ENCODE measurements at regions not wholly inside any gene's neighbourhood (a gene's known extent, or its start where the extent isn't known, plus 50 kb on each side); places are given as distances from the start of the nearest gene placed in this dataset.
"Not testable (repeated sequence)": the region's sequence is repeated elsewhere in the genome, so short reads cannot be mapped to it uniquely, and the experiment has no call there.

DNA sequence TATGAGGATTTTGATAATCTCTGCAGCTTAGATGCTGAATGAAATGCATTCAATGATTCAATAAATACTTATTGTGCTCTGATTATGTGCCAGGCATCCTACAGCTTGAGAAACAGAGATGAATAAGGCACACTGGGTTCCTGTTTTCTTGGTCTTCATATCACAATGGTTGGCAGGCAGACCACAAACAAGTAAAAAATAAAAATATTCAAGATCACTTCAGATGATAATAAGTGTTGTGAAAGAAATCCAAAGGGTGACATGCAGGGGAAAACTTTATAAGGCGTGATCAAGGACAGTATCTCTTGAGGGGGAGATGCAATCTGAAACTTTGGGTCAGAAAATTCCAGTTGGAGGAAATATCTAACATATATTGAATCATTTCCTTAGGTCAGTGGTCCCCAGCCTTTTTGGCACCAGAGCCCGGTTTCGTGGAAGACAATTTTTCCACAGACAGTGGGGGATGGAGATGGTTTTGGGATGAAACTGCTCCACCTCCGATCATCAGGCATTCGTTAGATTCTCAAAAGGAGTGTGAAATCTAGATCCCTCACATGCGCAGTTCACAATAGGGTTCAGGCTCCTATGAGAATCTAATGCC, 73.7 kb upstream of the RAP1B start:
- DNase-seq: no peak
- Histone ChIP-seq H3K9me3 (no peaks in the 10 kb centered on the region), H3K36me3 (no peaks in the 10 kb centered on the region), H3K27me3 (no peaks in the 10 kb centered on the region), H3K4me3 (no peak overlapping the region)

DNA sequence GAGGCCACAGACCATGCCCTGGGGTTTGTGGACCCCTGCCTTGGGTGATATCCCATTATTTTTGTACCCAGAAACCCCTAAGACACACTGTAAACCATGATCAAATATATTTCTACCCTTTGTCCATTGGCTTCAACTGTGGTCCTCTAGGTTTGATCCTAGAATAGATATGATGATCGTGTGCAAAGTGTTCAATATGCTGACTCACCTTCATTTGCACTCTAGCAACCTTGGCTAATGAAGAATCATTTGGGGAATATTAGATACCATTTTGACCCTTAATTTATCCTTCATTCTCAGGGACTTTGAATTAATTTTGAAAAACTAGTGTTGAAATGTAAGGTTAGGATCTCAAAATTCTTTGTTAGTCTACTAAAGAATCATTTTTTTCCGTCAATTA, 73.1 kb upstream of the RAP1B start:
- H3K4me3 ChIP-seq: no peak overlapping the region
- H3K9me3 ChIP-seq: no peaks in the 10 kb centered on the region
- H3K36me3 ChIP-seq: no peaks in the 10 kb centered on the region
- no peak for DNase-seq
- no peaks in the 10 kb centered on the region for H3K27me3 ChIP-seq

DNA sequence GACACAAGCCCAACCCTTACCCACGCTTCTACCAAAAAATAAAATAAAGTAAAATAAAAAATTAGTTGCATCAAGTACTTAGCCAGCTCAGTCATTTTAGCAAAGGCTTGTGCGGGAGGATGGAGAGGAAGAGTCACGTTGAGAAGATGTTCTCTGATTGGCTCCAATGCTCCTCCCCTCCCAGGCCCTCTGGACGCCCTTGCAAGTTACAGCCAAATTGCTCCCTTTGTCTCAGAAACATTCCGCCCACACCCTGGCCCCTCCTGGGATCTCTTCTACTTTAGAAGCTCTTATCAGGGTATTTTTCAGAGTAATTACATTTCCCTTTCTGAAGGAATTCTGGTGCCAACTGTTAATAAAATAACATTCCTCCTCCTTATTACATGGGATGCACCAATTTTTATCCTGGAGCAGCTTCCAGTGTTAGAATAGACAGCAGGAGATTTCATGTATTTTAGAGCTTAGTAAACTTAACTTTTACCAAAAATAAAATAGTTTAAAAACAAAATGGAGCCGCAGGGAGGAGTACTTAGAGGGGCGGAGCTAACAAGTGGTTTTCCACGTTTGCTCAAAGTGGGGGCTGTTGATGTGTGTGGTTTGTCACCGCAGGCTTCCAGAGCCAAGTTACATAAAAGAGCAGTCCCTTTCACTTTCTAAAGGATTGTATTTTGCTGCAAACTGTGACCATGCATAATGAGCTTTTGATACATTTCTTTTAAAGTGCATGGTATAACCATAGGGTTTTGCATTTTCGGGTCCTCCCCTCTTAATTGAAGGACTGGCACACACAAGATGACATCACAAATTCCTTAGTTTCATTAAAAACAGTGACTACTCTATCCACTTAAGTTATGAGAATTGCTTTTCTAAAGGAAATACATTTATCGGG, 71.7 kb upstream of the RAP1B start:
- H3K9me3 ChIP-seq: no peaks in the 10 kb centered on the region
- H3K36me3 ChIP-seq: no peaks in the 10 kb centered on the region
- DNase-seq: peak; percentile 36
- H3K27me3 ChIP-seq: no peaks in the 10 kb centered on the region
- H3K4me3 ChIP-seq: peak overlapping the region; percentile 16; the same call in 1 of the 2 replicates

DNA sequence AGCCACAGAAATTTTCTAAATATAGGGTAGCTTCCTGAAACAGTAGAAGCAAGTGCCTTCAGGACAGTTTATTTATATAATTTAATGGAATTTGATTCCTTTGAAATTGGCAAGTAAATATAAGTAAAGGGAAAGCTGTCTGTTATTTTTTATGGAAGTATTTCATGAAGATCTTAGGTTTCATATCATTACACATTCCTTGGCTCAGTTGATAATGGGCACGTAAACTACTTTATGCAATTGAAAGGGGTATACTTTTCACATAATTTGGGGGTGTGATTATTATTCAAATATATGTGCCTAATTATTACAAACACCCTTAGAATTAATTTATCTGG, 71.1 kb upstream of the RAP1B start:
- Histone ChIP-seq H3K36me3 (no peaks in the 10 kb centered on the region), H3K9me3 (no peaks in the 10 kb centered on the region), H3K4me3 (peak overlapping the region; percentile 16; the same call in 1 of the 2 replicates), H3K27me3 (no peaks in the 10 kb centered on the region)
- DNase-seq: no peak

DNA sequence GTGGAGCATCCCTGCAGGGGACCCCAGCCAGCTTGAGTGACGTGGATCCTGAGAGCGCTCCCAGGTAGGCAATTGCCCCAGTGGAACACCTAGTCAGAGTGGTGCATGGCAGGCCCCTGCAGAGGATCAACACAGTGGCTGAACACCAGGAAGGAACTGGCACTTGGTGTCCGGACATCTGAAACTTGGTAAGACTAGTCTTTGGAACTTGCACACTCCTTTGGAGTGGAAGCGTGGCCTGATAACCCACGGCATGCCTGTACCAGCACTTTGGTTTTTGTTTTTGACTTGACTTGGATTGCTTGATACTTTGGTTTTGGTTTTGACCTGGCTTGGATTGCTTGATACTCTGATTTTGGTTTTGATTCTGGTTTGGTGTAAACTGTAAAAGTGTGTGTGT, 69.9 kb upstream of the RAP1B start:
- not testable (repeated sequence) for H3K36me3 ChIP-seq, H3K27me3 ChIP-seq, H3K9me3 ChIP-seq, H3K4me3 ChIP-seq, DNase-seq

DNA sequence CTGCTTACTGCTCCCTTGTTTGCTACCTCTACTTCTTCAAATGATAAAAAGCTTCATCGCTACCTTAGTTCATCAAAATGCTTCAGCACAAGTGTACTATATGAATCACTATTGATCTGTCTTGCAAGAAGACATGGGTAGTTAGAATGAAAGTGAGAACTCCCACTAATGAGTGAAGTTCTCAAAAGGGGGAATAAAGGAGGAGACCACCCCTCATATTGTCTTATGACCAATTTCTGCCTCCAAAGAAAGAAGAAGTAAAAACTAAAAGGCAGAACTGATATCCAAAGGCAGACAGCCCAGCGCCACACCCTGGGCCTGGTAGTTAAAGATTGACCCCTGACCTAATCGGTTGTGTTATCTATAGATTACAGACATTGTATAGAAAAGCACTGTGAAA, 63.4 kb upstream of the RAP1B start:
- H3K9me3 ChIP-seq: peaks cover 15% of the 10 kb centered on the region
- H3K36me3 ChIP-seq, H3K4me3 ChIP-seq, DNase-seq, H3K27me3 ChIP-seq: not testable (repeated sequence)

DNA sequence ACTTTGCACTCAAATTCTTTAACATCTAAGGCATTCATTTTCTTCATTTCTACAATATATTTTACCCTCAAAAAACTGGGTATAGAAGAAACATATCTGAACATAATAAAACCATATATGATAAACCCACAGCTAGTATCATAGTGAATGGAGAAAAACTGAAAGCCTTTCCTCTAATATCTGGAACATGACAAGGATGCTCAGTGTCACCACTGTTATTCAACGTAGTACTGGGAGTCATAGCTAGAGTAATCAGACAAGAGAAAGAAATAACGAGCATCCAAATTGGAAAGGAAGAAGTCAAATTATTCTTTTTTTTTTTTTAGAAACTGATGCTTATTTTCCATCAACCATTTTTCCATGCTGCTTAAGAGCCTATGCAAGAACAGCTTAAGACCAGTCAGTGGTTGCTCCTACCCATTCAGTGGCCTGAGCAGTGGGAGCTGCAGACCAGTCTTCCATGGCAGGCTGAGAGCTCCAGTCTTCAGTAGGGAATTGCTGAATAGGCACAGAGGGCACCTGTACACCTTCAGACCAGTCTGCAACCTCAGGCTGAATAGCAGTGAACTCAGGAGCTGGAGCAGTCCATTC, 58.0 kb upstream of the RAP1B start:
- not testable (repeated sequence) for H3K9me3 ChIP-seq, H3K4me3 ChIP-seq, DNase-seq, H3K36me3 ChIP-seq, H3K27me3 ChIP-seq

DNA sequence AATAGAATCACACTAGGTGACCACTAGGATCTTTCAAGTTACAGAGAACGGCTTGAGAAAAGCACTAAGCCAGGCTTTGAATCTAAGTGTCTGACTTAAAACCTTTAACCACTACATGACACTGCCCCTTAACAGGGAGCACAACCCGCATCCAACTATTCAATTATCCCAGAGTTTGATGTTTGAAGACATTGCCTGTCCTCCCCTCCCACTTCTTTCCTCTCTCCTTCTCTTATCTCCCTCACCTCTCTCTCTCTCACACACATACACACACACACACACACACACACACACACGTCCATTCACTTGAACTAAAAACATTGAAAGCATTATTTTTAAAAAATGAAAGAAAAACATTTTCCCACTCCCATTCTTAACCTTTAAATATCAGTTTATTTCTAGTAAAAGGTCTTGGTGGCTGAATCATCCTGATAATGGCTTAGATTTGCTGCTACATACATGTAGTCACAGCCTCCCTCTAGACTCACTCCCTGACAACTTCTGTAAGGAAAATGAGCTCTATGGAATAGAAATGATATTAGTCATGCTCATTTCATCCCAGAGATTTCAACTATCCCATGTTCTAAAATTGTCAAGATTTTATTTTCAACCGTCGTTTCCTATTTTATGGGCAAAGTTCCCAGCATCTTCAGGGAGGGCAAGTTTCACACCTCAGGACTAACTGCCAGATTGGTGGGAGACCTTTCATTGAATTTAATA, 53.5 kb upstream of the RAP1B start:
- H3K4me3 ChIP-seq: no peak overlapping the region
- H3K36me3 ChIP-seq: no peaks in the 10 kb centered on the region
- no peaks in the 10 kb centered on the region for H3K9me3 ChIP-seq
- no peak for DNase-seq
- H3K27me3 ChIP-seq: peaks cover 2% of the 10 kb centered on the region; the same call in 1 of the 2 replicates

DNA sequence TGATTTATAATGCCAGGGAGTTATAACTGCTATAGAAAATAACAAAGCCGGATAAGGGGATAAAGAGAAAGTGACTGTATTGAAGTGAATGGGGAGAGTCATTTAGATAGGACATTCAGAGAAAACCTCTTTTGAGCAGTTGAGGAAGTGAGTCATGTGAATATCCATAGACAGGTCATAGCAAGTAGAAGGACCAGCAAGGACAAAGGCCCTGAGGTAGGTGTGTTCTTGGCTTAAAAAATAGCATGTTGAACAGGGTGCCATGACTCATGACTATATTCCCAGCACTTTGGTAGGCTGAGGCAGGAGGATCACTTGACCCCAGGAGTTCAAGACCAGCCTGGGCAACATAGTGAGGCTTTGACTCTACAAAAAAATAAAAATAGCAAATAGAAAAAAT, 51.5 kb upstream of the RAP1B start:
- DNase-seq: no peak
- H3K4me3 ChIP-seq: no peak overlapping the region
- H3K9me3 ChIP-seq: no peaks in the 10 kb centered on the region
- H3K27me3 ChIP-seq: no peaks in the 10 kb centered on the region
- no peaks in the 10 kb centered on the region for H3K36me3 ChIP-seq

DNA sequence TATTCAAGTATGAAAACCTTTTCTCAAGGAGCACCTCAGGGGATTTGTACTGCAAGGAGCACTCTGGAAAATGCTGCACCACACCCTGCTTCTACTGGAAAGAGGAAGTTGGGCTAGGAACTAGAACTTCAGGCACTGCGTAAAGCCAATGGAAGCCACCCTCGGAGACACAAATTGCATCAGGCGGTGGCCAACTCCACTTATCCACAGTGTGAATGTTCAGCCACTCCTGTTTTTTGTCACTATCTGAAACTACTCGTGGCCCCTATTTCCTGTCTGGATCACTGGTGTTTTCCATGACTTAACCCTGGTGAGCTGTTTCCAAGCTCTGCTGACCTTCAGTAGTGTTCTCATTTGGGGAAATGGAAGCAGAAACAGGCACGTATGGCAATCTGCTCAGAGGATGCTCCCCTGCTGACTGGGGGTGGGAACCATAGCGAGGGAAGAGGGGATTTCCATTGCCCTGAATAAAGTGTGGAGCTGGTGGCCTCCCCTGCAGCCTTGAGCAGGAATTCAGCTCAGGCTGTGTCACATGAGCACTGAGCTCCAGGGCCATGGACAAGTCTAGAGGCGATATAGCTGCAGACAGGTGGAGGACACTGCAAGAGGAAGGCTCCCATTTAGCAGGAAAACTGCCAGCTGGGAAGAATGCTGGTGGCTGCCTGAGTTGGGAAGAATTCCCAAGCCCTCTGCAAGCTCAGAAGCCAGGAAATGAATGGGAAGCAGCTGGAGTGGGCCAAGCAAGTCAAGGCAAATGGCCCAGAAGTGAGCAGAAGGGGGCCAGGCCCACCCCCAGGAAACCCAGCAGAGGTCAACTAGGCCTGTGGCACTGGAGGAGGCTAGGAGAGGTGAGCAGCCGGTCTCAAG, 50.5 kb upstream of the RAP1B start:
- no peaks in the 10 kb centered on the region for H3K27me3 ChIP-seq
- H3K36me3 ChIP-seq: no peaks in the 10 kb centered on the region
- H3K4me3 ChIP-seq: no peak overlapping the region
- H3K9me3 ChIP-seq: no peaks in the 10 kb centered on the region
- DNase-seq: peak; percentile 50

DNA sequence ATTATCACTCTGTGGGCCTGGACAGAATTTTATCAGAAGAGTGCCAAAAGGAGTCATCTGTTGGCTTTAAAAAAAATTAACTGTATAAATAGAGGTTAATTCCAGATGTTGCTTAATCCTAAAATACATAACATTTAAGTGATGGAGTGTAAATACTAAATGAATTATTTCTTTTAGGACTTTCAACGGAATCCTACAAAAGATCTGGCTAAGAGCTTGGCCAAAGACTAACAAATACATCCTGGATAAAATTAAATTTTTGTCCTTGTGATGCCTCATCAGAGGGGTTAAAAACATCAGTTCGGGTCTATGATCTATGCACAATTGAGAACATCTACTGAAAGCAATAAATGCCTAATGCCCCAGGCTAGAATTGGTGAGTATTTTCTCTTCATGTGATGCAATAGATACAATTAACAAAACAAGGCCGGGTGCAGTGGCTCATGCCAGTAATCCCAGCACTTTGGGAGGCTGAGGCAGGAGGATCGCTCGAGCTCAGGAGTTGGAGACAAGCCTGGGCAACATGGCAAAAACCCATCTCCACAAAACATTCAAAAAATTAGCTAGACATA, 49.8 kb upstream of the RAP1B start:
- no peaks in the 10 kb centered on the region for H3K27me3 ChIP-seq
- DNase-seq: no peak
- H3K9me3 ChIP-seq: no peaks in the 10 kb centered on the region
- no peak overlapping the region for H3K4me3 ChIP-seq
- no peaks in the 10 kb centered on the region for H3K36me3 ChIP-seq
